ENCODE measurements at regions not wholly inside any gene's neighbourhood (a gene's known extent, or its start where the extent isn't known, plus 50 kb on each side); places are given as distances from the start of the nearest gene placed in this dataset.

- no peak for FAIRE-seq
- no peak for DNase-seq (ENCODE audit: insufficient read length, low spot score)
- TF ChIP-seq PAX5 (IDR thresholded peaks at IDR 0.05; ENCODE audit: insufficient read depth, low read length, severe bottlenecking) (no peak), POU2F2 (IDR thresholded peaks at IDR 0.05; ENCODE audit: low read depth, low read length) (no peak), TAF1 (IDR thresholded peaks at IDR 0.05; ENCODE audit: low read depth, low read length) (no peak), SPI1 (IDR thresholded peaks at IDR 0.05; ENCODE audit: low read depth, low read length) (no peak), POLR2AphosphoS5 (IDR thresholded peaks at IDR 0.05; ENCODE audit: low read depth, low read length) (no peak), POLR2A (IDR thresholded peaks at IDR 0.05; ENCODE audit: low read depth, low read length) (no peak)
These were observed 163.8 kb upstream of the ESRRG start for GRCh38 chr1:216887032-216887431.

- no peak for TF ChIP-seq PAX5 (IDR thresholded peaks at IDR 0.05; ENCODE audit: insufficient read depth, low read length, severe bottlenecking)
- no peak for TF ChIP-seq POLR2A (IDR thresholded peaks at IDR 0.05; ENCODE audit: low read depth, low read length)
- TF ChIP-seq POLR2AphosphoS5 (IDR thresholded peaks at IDR 0.05; ENCODE audit: low read depth, low read length): no peak
- no peak for TF ChIP-seq SPI1 (IDR thresholded peaks at IDR 0.05; ENCODE audit: low read depth, low read length)
- TF ChIP-seq TAF1 (IDR thresholded peaks at IDR 0.05; ENCODE audit: low read depth, low read length): no peak
- no peak for TF ChIP-seq POU2F2 (IDR thresholded peaks at IDR 0.05; ENCODE audit: low read depth, low read length)
- DNase-seq (ENCODE audit: insufficient read length, low spot score) (no peak), FAIRE-seq (no peak)
These were observed 161.5 kb upstream of the ESRRG start for GRCh38 chr1:216884614-216885229.

- DNase-seq (ENCODE audit: insufficient read length, low spot score) (no peak), FAIRE-seq (no peak)
- no peak for TF ChIP-seq TAF1 (IDR thresholded peaks at IDR 0.05; ENCODE audit: low read depth, low read length)
These were observed 160.3 kb upstream of the ESRRG start for GRCh38 chr1:216883518-216883917.

GRCh38 chr1:216881695-216882094 is 158.5 kb upstream of the ESRRG start:
- DNase-seq (ENCODE audit: insufficient read length, low spot score) (no peak), FAIRE-seq (no peak)
- TF ChIP-seq POLR2A (IDR thresholded peaks at IDR 0.05; ENCODE audit: low read depth, low read length): no peak
- no peak for TF ChIP-seq TAF1 (IDR thresholded peaks at IDR 0.05; ENCODE audit: low read depth, low read length)
- TF ChIP-seq POLR2AphosphoS5 (IDR thresholded peaks at IDR 0.05; ENCODE audit: low read depth, low read length): no peak

GRCh38 chr1:216866714-216867113 is 143.5 kb upstream of the ESRRG start:
- FAIRE-seq: no peak
- TF ChIP-seq POU2F2 (IDR thresholded peaks at IDR 0.05; ENCODE audit: low read depth, low read length) (no peak), PAX5 (IDR thresholded peaks at IDR 0.05; ENCODE audit: insufficient read depth, low read length, severe bottlenecking) (no peak), POLR2A (IDR thresholded peaks at IDR 0.05; ENCODE audit: low read depth, low read length) (no peak), SPI1 (IDR thresholded peaks at IDR 0.05; ENCODE audit: low read depth, low read length) (no peak), POLR2AphosphoS5 (IDR thresholded peaks at IDR 0.05; ENCODE audit: low read depth, low read length) (no peak), TAF1 (IDR thresholded peaks at IDR 0.05; ENCODE audit: low read depth, low read length) (no peak)
- no peak for DNase-seq (ENCODE audit: insufficient read length, low spot score)

GRCh38 chr1:216855810-216856209 is 132.6 kb upstream of the ESRRG start:
- DNase-seq (ENCODE audit: insufficient read length, low spot score) (no peak), FAIRE-seq (no peak)
- TF ChIP-seq POLR2AphosphoS5 (IDR thresholded peaks at IDR 0.05; ENCODE audit: low read depth, low read length) (no peak), PAX5 (IDR thresholded peaks at IDR 0.05; ENCODE audit: insufficient read depth, low read length, severe bottlenecking) (no peak), SPI1 (IDR thresholded peaks at IDR 0.05; ENCODE audit: low read depth, low read length) (no peak), TAF1 (IDR thresholded peaks at IDR 0.05; ENCODE audit: low read depth, low read length) (no peak), POU2F2 (IDR thresholded peaks at IDR 0.05; ENCODE audit: low read depth, low read length) (no peak)

GRCh38 chr1:216854836-216855484 is 131.7 kb upstream of the ESRRG start:
- TF ChIP-seq PAX5 (IDR thresholded peaks at IDR 0.05; ENCODE audit: insufficient read depth, low read length, severe bottlenecking): no peak
- no peak for TF ChIP-seq POLR2AphosphoS5 (IDR thresholded peaks at IDR 0.05; ENCODE audit: low read depth, low read length)
- TF ChIP-seq TAF1 (IDR thresholded peaks at IDR 0.05; ENCODE audit: low read depth, low read length): no peak
- TF ChIP-seq SPI1 (IDR thresholded peaks at IDR 0.05; ENCODE audit: low read depth, low read length): no peak
- no peak for TF ChIP-seq POU2F2 (IDR thresholded peaks at IDR 0.05; ENCODE audit: low read depth, low read length)
- no peak for TF ChIP-seq POLR2A (IDR thresholded peaks at IDR 0.05; ENCODE audit: low read depth, low read length)
- DNase-seq (ENCODE audit: insufficient read length, low spot score): no peak
- FAIRE-seq: no peak

- TF ChIP-seq POLR2A (IDR thresholded peaks at IDR 0.05; ENCODE audit: low read depth, low read length) (no peak), TAF1 (IDR thresholded peaks at IDR 0.05; ENCODE audit: low read depth, low read length) (no peak), POU2F2 (IDR thresholded peaks at IDR 0.05; ENCODE audit: low read depth, low read length) (no peak), SPI1 (IDR thresholded peaks at IDR 0.05; ENCODE audit: low read depth, low read length) (no peak), POLR2AphosphoS5 (IDR thresholded peaks at IDR 0.05; ENCODE audit: low read depth, low read length) (no peak), PAX5 (IDR thresholded peaks at IDR 0.05; ENCODE audit: insufficient read depth, low read length, severe bottlenecking) (no peak)
- DNase-seq (ENCODE audit: insufficient read length, low spot score) (no peak), FAIRE-seq (no peak)
These were observed 127.8 kb upstream of the ESRRG start for GRCh38 chr1:216851073-216851472.

- no peak for DNase-seq (ENCODE audit: insufficient read length, low spot score)
- FAIRE-seq: no peak
- no peak for TF ChIP-seq POU2F2 (IDR thresholded peaks at IDR 0.05; ENCODE audit: low read depth, low read length)
- no peak for TF ChIP-seq POLR2AphosphoS5 (IDR thresholded peaks at IDR 0.05; ENCODE audit: low read depth, low read length)
- TF ChIP-seq SPI1 (IDR thresholded peaks at IDR 0.05; ENCODE audit: low read depth, low read length): no peak
- no peak for TF ChIP-seq TAF1 (IDR thresholded peaks at IDR 0.05; ENCODE audit: low read depth, low read length)
- no peak for TF ChIP-seq POLR2A (IDR thresholded peaks at IDR 0.05; ENCODE audit: low read depth, low read length)
- no peak for TF ChIP-seq PAX5 (IDR thresholded peaks at IDR 0.05; ENCODE audit: insufficient read depth, low read length, severe bottlenecking)
These were observed 125.9 kb upstream of the ESRRG start for GRCh38 chr1:216849146-216849545.

Measured in GM12891 (cell line).